RWPE2 (cell line): ENCODE measurements at regions not wholly inside any gene's neighbourhood (a gene's known extent, or its start where the extent isn't known, plus 50 kb on each side); places are given as distances from the start of the nearest gene placed in this dataset.

ENCODE experiments used
- ATAC-seq: fragments of 200-7000 bp; cut with Tn5 transposase; 3 replicates; pipeline ENCODE4 v1.9.1; 2021; ENCODE audit warnings: low read depth
- DNase-seq: peaks from one replicate; pipeline ENCODE4 v3.0.0-alpha.2; 2020; ENCODE audit warnings: low spot score
- H3K27ac ChIP-seq: fragments of 450-650 bp; 2 replicates; pipeline ENCODE4 v1.5.1; 2017; ENCODE audit warnings: mild to moderate bottlenecking; ENCODE audit not compliant: poor library complexity, severe bottlenecking
- H3K27me3 ChIP-seq: fragments of 250-450 bp; sonication (Bioruptor Pico); 2 replicates; pipeline ENCODE4 v1.5.1; 2021; ENCODE audit warnings: mild to moderate bottlenecking, moderate library complexity; ENCODE audit not compliant: insufficient read depth, poor library complexity, severe bottlenecking
- H3K36me3 ChIP-seq: fragments of 250-450 bp; sonication (Bioruptor Pico); 2 replicates; pipeline ENCODE4 v1.5.1; 2020; ENCODE audit warnings: low read depth, mild to moderate bottlenecking, moderate library complexity
- H3K4me1 ChIP-seq: fragments of 250-450 bp; sonication (Bioruptor Pico); 2 replicates; pipeline ENCODE4 v1.5.1; 2021; ENCODE audit warnings: mild to moderate bottlenecking, moderate library complexity; ENCODE audit not compliant: insufficient read depth, poor library complexity, severe bottlenecking
- H3K4me3 ChIP-seq: fragments of 250-450 bp; sonication (Bioruptor Pico); 2 replicates; pipeline ENCODE4 v1.5.1; 2021; ENCODE audit warnings: mild to moderate bottlenecking, moderate library complexity; ENCODE audit not compliant: severe bottlenecking
- H3K9me3 ChIP-seq: fragments of 250-450 bp; sonication (Bioruptor Pico); 2 replicates; pipeline ENCODE4 v1.5.1; 2021; ENCODE audit warnings: mild to moderate bottlenecking, moderate library complexity; ENCODE audit not compliant: severe bottlenecking
- TF ChIP-seq, protein P1 (sequence below): fragments of 450-650 bp; IDR thresholded peaks from one replicate; pipeline ENCODE4 v1.5.1; 2017; ENCODE audit warnings: mild to moderate bottlenecking, moderate library complexity; ENCODE audit not compliant: poor library complexity, severe bottlenecking

DNA sequence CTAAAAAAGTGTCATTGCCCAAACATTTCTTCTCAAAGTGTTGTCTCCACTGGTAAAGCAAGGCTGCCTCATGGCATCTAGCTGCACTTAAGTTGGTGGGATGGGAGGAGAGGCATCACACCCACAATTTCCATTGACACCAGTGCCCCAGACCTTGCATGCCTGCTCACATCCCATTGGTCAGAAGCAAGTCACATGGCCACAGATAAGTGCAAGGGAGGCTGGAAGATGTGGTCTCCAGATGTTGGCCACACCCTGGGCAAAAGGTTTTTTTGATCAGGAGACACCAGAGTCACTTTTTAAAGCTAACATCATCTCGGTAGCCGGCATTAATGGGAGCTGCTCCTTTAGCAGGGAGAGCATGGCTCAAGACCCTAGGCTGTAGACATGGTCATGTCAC, 157.1 kb upstream of the CST7 start:
- no peaks in the 10 kb centered on the region for H3K4me1 ChIP-seq
- DNase-seq (no peak), ATAC-seq (no peak)
- no peaks in the 10 kb centered on the region for H3K9me3 ChIP-seq
- H3K36me3 ChIP-seq = no peaks in the 10 kb centered on the region
- no peak overlapping the region for H3K27ac ChIP-seq
- TF ChIP-seq, protein P1, sequence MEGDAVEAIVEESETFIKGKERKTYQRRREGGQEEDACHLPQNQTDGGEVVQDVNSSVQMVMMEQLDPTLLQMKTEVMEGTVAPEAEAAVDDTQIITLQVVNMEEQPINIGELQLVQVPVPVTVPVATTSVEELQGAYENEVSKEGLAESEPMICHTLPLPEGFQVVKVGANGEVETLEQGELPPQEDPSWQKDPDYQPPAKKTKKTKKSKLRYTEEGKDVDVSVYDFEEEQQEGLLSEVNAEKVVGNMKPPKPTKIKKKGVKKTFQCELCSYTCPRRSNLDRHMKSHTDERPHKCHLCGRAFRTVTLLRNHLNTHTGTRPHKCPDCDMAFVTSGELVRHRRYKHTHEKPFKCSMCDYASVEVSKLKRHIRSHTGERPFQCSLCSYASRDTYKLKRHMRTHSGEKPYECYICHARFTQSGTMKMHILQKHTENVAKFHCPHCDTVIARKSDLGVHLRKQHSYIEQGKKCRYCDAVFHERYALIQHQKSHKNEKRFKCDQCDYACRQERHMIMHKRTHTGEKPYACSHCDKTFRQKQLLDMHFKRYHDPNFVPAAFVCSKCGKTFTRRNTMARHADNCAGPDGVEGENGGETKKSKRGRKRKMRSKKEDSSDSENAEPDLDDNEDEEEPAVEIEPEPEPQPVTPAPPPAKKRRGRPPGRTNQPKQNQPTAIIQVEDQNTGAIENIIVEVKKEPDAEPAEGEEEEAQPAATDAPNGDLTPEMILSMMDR = no peak
- H3K4me3 ChIP-seq = no peak overlapping the region
- no peaks in the 10 kb centered on the region for H3K27me3 ChIP-seq

DNA sequence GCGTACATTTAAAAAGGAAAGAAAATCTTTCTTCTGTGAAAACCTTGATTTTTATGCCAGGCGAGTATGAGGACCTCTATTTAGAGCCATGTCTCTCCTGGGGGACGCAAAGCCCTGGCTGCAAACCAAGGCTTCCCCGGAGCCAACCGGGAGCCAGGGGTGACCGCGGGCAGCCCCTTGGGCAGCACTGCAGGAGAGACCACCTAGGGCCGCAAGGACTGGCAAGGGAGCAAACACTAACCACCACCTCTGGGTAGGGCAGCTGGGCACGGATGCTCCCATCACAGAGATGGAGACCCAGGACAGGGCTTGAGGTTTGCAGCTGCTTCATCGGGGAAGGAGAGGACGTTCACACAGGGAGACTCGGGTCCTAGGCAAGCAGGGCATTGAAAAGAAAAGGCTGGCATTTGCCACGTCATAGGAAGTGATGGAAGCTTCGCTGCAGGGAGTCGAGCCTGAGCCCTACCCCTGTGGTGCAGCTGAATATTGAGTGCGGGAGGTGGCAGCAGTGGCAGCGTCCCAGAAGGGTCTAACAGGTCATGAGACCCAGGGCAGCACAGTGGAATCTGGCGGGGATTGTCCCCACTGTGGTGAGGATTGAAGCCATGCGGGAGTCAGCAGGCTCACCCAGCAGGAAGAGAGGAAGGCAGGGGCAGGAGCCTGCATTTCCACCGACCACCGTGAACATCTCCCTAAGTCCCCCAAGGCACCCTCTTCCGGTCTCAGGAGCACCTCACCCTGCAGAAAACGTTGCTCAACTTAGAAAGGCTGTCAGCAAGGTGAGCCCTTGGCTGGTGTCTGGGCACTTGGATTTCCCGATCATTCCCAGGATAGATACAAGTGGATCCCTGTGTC, 156.2 kb upstream of the CST7 start:
- TF ChIP-seq, protein P1 = no peak
- no peaks in the 10 kb centered on the region for H3K36me3 ChIP-seq
- H3K4me1 ChIP-seq = no peaks in the 10 kb centered on the region
- DNase-seq (no peak), ATAC-seq (no peak)
- H3K4me3 ChIP-seq = no peak overlapping the region
- H3K27me3 ChIP-seq = peaks cover 3% of the 10 kb centered on the region
- no peak overlapping the region for H3K27ac ChIP-seq
- H3K9me3 ChIP-seq = no peaks in the 10 kb centered on the region

DNA sequence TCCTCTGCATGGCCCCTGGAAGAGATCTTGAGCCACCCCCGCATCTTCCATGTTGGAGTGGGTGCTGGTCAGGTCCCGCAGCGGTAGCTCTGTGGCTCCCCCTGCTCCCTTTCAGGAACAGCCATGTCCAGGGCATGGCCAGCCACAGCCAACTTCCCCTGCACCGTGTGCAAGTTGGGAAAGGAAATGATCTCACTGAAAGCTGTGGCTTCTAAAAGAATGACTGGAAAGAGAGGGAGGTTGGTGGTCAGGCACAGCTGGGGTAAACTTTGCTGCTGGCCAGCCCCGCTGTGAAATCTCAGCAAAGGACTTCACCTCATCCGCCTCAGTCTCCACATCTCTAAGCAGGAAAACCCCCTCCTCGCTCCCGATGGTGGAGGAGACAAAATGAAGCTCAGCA, 153.6 kb upstream of the CST7 start:
- no peak overlapping the region for H3K27ac ChIP-seq
- TF ChIP-seq, protein P1 = no peak
- no peaks in the 10 kb centered on the region for H3K36me3 ChIP-seq
- no peaks in the 10 kb centered on the region for H3K4me1 ChIP-seq
- DNase-seq (no peak), ATAC-seq (no peak)
- H3K4me3 ChIP-seq = no peak overlapping the region
- H3K9me3 ChIP-seq = no peaks in the 10 kb centered on the region
- H3K27me3 ChIP-seq = peaks cover 3% of the 10 kb centered on the region

DNA sequence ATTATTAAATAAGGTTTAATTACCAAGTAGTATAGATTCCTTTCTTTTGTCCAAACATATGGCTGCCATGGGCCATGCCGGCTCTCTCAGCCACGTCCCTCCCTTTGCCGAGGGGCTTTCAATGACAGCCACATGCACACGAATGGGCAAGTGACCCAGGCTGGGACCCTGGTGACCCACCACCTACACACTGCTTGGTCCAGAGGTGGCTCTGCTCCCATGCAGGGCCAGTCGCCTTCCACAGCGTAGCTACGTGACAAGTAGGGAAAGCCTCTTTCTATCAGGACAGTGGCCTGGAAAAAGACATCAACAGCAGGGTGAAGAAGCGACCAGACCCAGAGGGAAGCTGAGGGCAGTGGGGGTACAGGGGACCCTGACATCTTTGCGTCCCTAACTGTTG, 152.8 kb upstream of the CST7 start:
- TF ChIP-seq, protein P1 = no peak
- Histone ChIP-seq H3K27ac (no peak overlapping the region), H3K36me3 (no peaks in the 10 kb centered on the region), H3K27me3 (peaks cover 3% of the 10 kb centered on the region), H3K4me1 (no peaks in the 10 kb centered on the region), H3K9me3 (no peaks in the 10 kb centered on the region), H3K4me3 (no peak overlapping the region)
- no peak for ATAC-seq
- no peak for DNase-seq

DNA sequence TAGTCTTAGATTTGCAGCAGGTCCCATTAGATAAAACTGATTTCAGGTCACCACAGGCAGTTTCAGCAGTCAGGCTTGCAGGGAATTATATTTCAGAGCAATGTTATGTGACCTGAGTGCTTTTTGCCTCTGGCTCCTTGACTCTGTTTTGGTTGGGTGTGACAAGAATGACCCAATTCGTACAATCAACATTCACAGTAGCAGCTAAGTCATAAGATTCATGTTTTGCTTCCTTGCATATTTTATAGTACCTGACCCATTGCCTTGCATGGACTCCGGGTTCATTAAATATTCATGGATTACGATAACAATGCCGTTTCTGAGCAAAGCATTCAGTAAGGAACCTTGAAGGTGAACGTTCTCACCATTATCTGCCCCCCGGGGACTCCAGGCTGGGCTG, 152.0 kb upstream of the CST7 start:
- Histone ChIP-seq H3K9me3 (no peaks in the 10 kb centered on the region), H3K27me3 (peaks cover 3% of the 10 kb centered on the region), H3K27ac (no peak overlapping the region), H3K4me3 (no peak overlapping the region), H3K36me3 (no peaks in the 10 kb centered on the region), H3K4me1 (no peaks in the 10 kb centered on the region)
- TF ChIP-seq, protein P1 = no peak
- no peak for DNase-seq
- ATAC-seq = no peak
